K562 (cell line): ENCODE measurements at regions not wholly inside any gene's neighbourhood (a gene's known extent, or its start where the extent isn't known, plus 50 kb on each side); places are given as distances from the start of the nearest gene placed in this dataset.

Experiments
- ATAC-seq: fragments of 200-7000 bp; cut with Tn5 transposase; 3 replicates; pipeline ENCODE4 v1.9.1; 2020; ENCODE audit warnings: moderate library complexity
- BruUV-seq: library from RNA; stranded (reverse); fragments of 400-500 nt; replicated peaks from 2 replicates; lab custom pipeline; 2021; lab: Mats Ljungman, UMichigan
- CTCF ChIA-PET: fragments of 300-600 bp; formaldehyde crosslinking; extraction: SDS; loops from one replicate; lab custom pipeline; 2021; ENCODE audit warnings: low intra/inter-chr PET ratio; lab: Yijun Ruan, JAX
- POLR2A ChIA-PET: fragments of 300-600, 350-650 bp; sonication (Branson Sonifier 250); formaldehyde crosslinking; extraction: SDS; loops from one replicate; lab custom pipeline; 2021; ENCODE audit warnings: antibody characterized with exemption, inconsistent platforms; lab: Yijun Ruan, JAX
- DNase-seq, 4 experiments: peaks; one replicate each; pipeline versions ENCODE4 v3.0.0 to v3.0.0-alpha.2; 2011 to 2018; ENCODE audit warnings: low spot score in 3 of 4, mixed read lengths in 3 of 4; ENCODE audit errors: extremely low read depth in 1 of 4
- FAIRE-seq: peaks from 2 replicates; lab custom pipeline; 2011; peaks lifted over from hg19 to GRCh38; lab: Jason Lieb, UNC
- H2AFZ ChIP-seq: 2 replicates; pipeline ENCODE4 v1.6.0; 2011; ENCODE audit warnings: low read depth, low read length, control low read depth, inconsistent platforms
- H3K27ac ChIP-seq: fragments of 200-600 bp; 3 replicates; pipeline ENCODE4 v1.8.0; 2011; ENCODE audit warnings: low read depth, mild to moderate bottlenecking, control low read depth, inconsistent platforms, low read length, moderate library complexity, mixed read lengths; ENCODE audit errors: extremely low read depth
- H3K27me3 ChIP-seq, 2 experiments: fragments of 300-600 bp in 1 of 2; 2 replicates in 1 of 2; 3 replicates in 1 of 2; pipeline versions ENCODE4 v1.6.0 to v1.8.0; 2011; ENCODE audit warnings: inconsistent platforms in 2 of 2, low read length in 2 of 2, mild to moderate bottlenecking in 1 of 2, mixed read lengths in 1 of 2, moderate library complexity in 1 of 2; ENCODE audit not compliant: control insufficient read depth in 2 of 2, insufficient read depth in 2 of 2
- H3K36me3 ChIP-seq: fragments of 300-600 bp; 3 replicates; pipeline ENCODE4 v1.8.0; 2011; ENCODE audit warnings: mild to moderate bottlenecking, low read length, inconsistent platforms; ENCODE audit not compliant: control insufficient read depth, insufficient read depth
- H3K4me1 ChIP-seq, 2 experiments: fragments of 200-600 bp in 1 of 2; replicated peaks in 1 of 2; 2 replicates in 1 of 2; 3 replicates in 1 of 2; pipeline versions ENCODE4 v1.5.1 to v1.8.0; 2011; ENCODE audit warnings: inconsistent platforms in 2 of 2, low read length in 2 of 2, mild to moderate bottlenecking in 1 of 2, mixed read lengths in 1 of 2, moderate library complexity in 1 of 2; ENCODE audit not compliant: control insufficient read depth in 2 of 2, insufficient read depth in 2 of 2
- H3K4me2 ChIP-seq: 2 replicates; pipeline ENCODE4 v1.6.1; 2011; ENCODE audit warnings: low read length, control low read depth, inconsistent platforms, mixed read lengths; ENCODE audit not compliant: insufficient read depth
- H3K4me3 ChIP-seq: fragments of 200-600 bp; sonication (generic), shearing (Covaris generic); 2 replicates; pipeline ENCODE4 v1.5.1; 2016; ENCODE audit warnings: control low read depth, inconsistent platforms
- H3K79me2 ChIP-seq: fragments of 200-600 bp; 3 replicates; pipeline ENCODE4 v1.8.0; 2011; ENCODE audit warnings: low read length, inconsistent platforms; ENCODE audit not compliant: control insufficient read depth, insufficient read depth
- H3K9ac ChIP-seq, 2 experiments: 2 replicates each; pipeline versions ENCODE4 v1.6.0 to v1.6.1; 2011; ENCODE audit warnings: low read depth in 2 of 2, low read length in 2 of 2, control low read depth in 1 of 2, inconsistent platforms in 1 of 2, mild to moderate bottlenecking in 1 of 2, mixed read lengths in 1 of 2; ENCODE audit not compliant: insufficient read depth in 1 of 2
- H3K9me1 ChIP-seq: one replicate; pipeline ENCODE4 v1.6.0; 2011; ENCODE audit warnings: inconsistent platforms, mild to moderate bottlenecking, low read length, moderate library complexity; ENCODE audit not compliant: control insufficient read depth, insufficient read depth
- H3K9me3 ChIP-seq: replicated peaks from 2 replicates; pipeline ENCODE4 v1.5.1; 2011; ENCODE audit warnings: low read depth, low read length, inconsistent platforms; ENCODE audit not compliant: control insufficient read depth, insufficient read depth
- H4K20me1 ChIP-seq: replicated peaks from 2 replicates; pipeline ENCODE4 v1.6.1; 2011; ENCODE audit warnings: low read length, inconsistent platforms, mixed read lengths; ENCODE audit not compliant: control insufficient read depth, insufficient read depth
- BHLHE40 ChIP-seq: IDR thresholded peaks from 2 replicates; pipeline ENCODE4 v1.6.1; 2011; ENCODE audit warnings: low read length, improper control_type of control experiment
- CBFA2T2 ChIP-seq: fragments of 450-650 bp; conservative IDR thresholded peaks from 2 replicates; pipeline ENCODE4 v1.6.1; 2017; ENCODE audit warnings: mild to moderate bottlenecking
- CCAR2 ChIP-seq: fragments of 200-400 bp; formaldehyde crosslinking; IDR thresholded peaks from 2 replicates; pipeline ENCODE4 v1.6.1; 2017; ENCODE audit warnings: mild to moderate bottlenecking, low read depth, low read length
- HDGF ChIP-seq: fragments of 450-650 bp; IDR thresholded peaks from 2 replicates; pipeline ENCODE4 v1.6.1; 2016
- HOXB6 ChIP-seq: fragments of 250-450 bp; sonication (Bioruptor Pico); IDR thresholded peaks from 2 replicates; pipeline ENCODE4 v1.5.1; 2022; ENCODE audit warnings: mild to moderate bottlenecking, borderline replicate concordance
- KAT2B ChIP-seq: IDR thresholded peaks from one replicate; pipeline ENCODE4 v1.6.1; 2012; ENCODE audit warnings: low read depth, mild to moderate bottlenecking, control low read depth, inconsistent platforms, low read length, moderate library complexity
- LCOR ChIP-seq: sonication (generic); formaldehyde crosslinking; IDR thresholded peaks from 2 replicates; pipeline ENCODE4 v1.8.0; 2022; ENCODE audit warnings: mild to moderate bottlenecking, missing genetic modification reagents
- MTA2 ChIP-seq: fragments of 450-650 bp; IDR thresholded peaks from 2 replicates; pipeline ENCODE4 v1.6.1; 2016; ENCODE audit warnings: low read depth
- NFE2 ChIP-seq: IDR thresholded peaks from 2 replicates; pipeline ENCODE4 v1.6.1; 2014; ENCODE audit warnings: antibody characterized with exemption, low read depth
- NFXL1 ChIP-seq: fragments of 450-650 bp; formaldehyde crosslinking; IDR thresholded peaks from 2 replicates; pipeline ENCODE4 v1.4.0; 2021; ENCODE audit warnings: mild to moderate bottlenecking
- PTTG1 ChIP-seq: fragments of 450-650 bp; IDR thresholded peaks from 2 replicates; pipeline ENCODE4 v1.6.1; 2016; ENCODE audit warnings: low read depth, mild to moderate bottlenecking, missing genetic modification characterization, missing compliant biosample characterization
- SMAD3 ChIP-seq: fragments of 450-650 bp; formaldehyde crosslinking; conservative IDR thresholded peaks from 2 replicates; pipeline ENCODE4 v1.4.0; 2020; ENCODE audit warnings: mild to moderate bottlenecking
- TCFL5 ChIP-seq: fragments of 250-450 bp; sonication (Bioruptor Pico); conservative IDR thresholded peaks from 2 replicates; pipeline ENCODE4 v1.6.1; 2021; ENCODE audit warnings: mild to moderate bottlenecking, moderate library complexity, matching md5 sums
- TSC22D4 ChIP-seq: fragments of 450-650 bp; IDR thresholded peaks from 2 replicates; pipeline ENCODE4 v1.6.1; 2016; ENCODE audit warnings: missing genetic modification characterization, missing biosample characterization, control low read depth
- ZC3H11A ChIP-seq: IDR thresholded peaks from 2 replicates; pipeline ENCODE4 v1.6.1; 2012; ENCODE audit warnings: low read depth, low read length, improper control_type of control experiment
- ZNF143 ChIP-seq: sonication (generic); formaldehyde crosslinking; IDR thresholded peaks from 2 replicates; pipeline ENCODE4 v1.9.0; 2022; ENCODE audit warnings: mild to moderate bottlenecking, missing genetic modification reagents
- ZNF561 ChIP-seq: fragments of 450-650 bp; formaldehyde crosslinking; conservative IDR thresholded peaks from 2 replicates; pipeline ENCODE4 v1.4.0; 2020; ENCODE audit warnings: mild to moderate bottlenecking, moderate library complexity
- ZNF589 ChIP-seq: fragments of 200-800 bp; sonication (Bioruptor generic); IDR thresholded peaks from 2 replicates; pipeline ENCODE4 v1.6.1; 2016; ENCODE audit warnings: low read depth, missing genetic modification characterization, missing compliant biosample characterization
- ZNF766 ChIP-seq: fragments of 200-800 bp; sonication (Bioruptor generic); conservative IDR thresholded peaks from 2 replicates; pipeline ENCODE4 v1.6.1; 2016; ENCODE audit warnings: missing genetic modification characterization, missing compliant biosample characterization
- WGBS: fragments of 100-300 bp; shearing (Covaris generic); methylation state at CpG from one replicate; pipeline ENCODE4 v1.1.6; 2016; ENCODE audit warnings: low coverage, mixed read lengths; ENCODE audit not compliant: insufficient coverage; ENCODE audit errors: missing lambda C conversion rate; 5-methylcytosine and 5-hydroxymethylcytosine counted together
- in situ Hi-C: fragments of 300-500 bp; cut with MboI; formaldehyde crosslinking; loops from 4 replicates; pipeline ENCODE4 v1.15.0; 2018; ENCODE audit warnings: inconsistent platforms, mixed read lengths
- intact Hi-C: fragments of 100-400 bp; cut with micrococcal nuclease; formaldehyde crosslinking; loops from 2 replicates; pipeline ENCODE4 v1.14.2; 2022
- TF ChIP-seq, protein P1 (sequence below): fragments of 250-450 bp; sonication (Bioruptor Pico); IDR thresholded peaks from 2 replicates; pipeline ENCODE4 v1.4.0; 2020

DNA sequence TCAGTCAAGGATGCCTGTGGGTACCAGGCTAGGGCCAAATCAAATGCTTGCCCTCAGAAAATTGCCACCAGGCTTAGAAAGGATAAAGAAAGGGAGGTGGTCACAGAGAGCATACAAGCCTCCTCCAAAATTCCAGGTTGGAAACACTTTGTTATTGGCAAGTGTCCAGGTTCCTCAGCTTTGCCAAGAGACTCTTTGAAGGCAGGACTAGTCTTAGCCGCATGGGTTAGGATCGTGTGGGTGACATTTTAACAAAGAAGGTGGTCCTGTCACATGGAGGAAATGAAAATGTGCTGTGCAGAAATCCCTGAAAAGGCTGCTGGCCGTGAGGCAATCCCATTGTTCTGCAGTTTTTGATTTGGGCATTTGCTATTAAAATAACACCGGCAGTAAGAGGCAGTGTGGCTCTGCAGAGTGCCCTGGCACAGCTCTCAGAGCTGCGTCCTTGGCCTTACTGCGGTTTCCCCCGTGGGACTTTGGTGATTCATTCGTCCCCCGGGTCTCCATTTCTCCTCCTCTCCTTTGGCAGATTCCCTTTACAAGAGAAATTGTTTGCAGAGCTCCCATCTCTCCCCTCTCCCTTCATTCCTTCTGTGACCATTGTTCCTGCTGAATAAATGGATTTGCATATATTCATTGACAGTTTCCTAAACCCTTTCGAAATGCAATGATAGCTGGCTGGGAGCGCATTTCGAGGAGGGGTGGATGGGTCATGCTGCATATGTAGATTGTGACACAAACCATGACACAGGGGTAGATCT is 187.3 kb downstream of the VAPA start:
- Histone ChIP-seq H3K4me3 (no peak overlapping the region), H3K27me3 (peaks cover 13 to 29% of the 10 kb centered on the region in 2 experiments; a peak in 3 of 5 replicates), H3K4me1 (no peaks in the 10 kb centered on the region), H3K9me3 (no peaks in the 10 kb centered on the region), H3K36me3 (no peaks in the 10 kb centered on the region), H2AFZ (no peak overlapping the region), H3K79me2 (no peaks in the 10 kb centered on the region), H3K9ac (no peak overlapping the region), H3K9me1 (no peaks in the 10 kb centered on the region)
- CTCF ChIA-PET, result interaction anchor here (0.6 kb wide), 1 partner anchor 127 kb away, joined by 4 read pairs; no protein-coding TSS in a partner anchor
- DNase-seq (no peak), ATAC-seq (no peak)
- WGBS, result under 1% methylated on average over 12 of the region's 12 CpGs
- TF ChIP-seq TSC22D4 (tag) (no peak), ZNF143 (no peak), ZNF766 (CRISPR knock-in tag) (no peak), BHLHE40 (no peak), ZNF589 (CRISPR knock-in tag) (no peak), NFE2 (no peak), CCAR2 (no peak), LCOR (CRISPR knock-in tag) (no peak), HDGF (no peak), KAT2B (no peak), SMAD3 (CRISPR knock-in tag) (no peak), ZC3H11A (no peak), ZNF561 (CRISPR knock-in tag) (no peak), MTA2 (no peak), TCFL5 (CRISPR knock-in tag) (no peak), PTTG1 (tag) (no peak), CBFA2T2 (no peak), HOXB6 (no peak), NFXL1 (CRISPR knock-in tag) (no peak)
- TF ChIP-seq, protein P1, sequence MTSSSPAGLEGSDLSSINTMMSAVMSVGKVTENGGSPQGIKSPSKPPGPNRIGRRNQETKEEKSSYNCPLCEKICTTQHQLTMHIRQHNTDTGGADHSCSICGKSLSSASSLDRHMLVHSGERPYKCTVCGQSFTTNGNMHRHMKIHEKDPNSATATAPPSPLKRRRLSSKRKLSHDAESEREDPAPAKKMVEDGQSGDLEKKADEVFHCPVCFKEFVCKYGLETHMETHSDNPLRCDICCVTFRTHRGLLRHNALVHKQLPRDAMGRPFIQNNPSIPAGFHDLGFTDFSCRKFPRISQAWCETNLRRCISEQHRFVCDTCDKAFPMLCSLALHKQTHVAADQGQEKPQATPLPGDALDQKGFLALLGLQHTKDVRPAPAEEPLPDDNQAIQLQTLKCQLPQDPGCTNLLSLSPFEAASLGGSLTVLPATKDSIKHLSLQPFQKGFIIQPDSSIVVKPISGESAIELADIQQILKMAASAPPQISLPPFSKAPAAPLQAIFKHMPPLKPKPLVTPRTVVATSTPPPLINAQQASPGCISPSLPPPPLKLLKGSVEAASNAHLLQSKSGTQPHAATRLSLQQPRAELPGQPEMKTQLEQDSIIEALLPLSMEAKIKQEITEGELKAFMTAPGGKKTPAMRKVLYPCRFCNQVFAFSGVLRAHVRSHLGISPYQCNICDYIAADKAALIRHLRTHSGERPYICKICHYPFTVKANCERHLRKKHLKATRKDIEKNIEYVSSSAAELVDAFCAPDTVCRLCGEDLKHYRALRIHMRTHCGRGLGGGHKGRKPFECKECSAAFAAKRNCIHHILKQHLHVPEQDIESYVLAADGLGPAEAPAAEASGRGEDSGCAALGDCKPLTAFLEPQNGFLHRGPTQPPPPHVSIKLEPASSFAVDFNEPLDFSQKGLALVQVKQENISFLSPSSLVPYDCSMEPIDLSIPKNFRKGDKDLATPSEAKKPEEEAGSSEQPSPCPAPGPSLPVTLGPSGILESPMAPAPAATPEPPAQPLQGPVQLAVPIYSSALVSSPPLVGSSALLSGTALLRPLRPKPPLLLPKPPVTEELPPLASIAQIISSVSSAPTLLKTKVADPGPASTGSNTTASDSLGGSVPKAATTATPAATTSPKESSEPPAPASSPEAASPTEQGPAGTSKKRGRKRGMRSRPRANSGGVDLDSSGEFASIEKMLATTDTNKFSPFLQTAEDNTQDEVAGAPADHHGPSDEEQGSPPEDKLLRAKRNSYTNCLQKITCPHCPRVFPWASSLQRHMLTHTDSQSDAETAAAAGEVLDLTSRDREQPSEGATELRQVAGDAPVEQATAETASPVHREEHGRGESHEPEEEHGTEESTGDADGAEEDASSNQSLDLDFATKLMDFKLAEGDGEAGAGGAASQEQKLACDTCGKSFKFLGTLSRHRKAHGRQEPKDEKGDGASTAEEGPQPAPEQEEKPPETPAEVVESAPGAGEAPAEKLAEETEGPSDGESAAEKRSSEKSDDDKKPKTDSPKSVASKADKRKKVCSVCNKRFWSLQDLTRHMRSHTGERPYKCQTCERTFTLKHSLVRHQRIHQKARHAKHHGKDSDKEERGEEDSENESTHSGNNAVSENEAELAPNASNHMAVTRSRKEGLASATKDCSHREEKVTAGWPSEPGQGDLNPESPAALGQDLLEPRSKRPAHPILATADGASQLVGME, result no peak
- TF ChIP-seq, all 486 proteins: peak for 0
- Histone ChIP-seq H3K27ac (no peak overlapping the region), H4K20me1 (no peaks in the 10 kb centered on the region), H3K4me2 (no peak overlapping the region)
- POLR2A ChIA-PET, result interaction anchor here (0.7 kb wide), 1 partner anchor 21 kb away, joined by 3 read pairs; no protein-coding TSS in a partner anchor
- BruUV-seq, result no TSS peak
- no peak for FAIRE-seq
- in situ Hi-C loops (no loop called here), intact Hi-C loops (no loop called here)
